Astrocyte of the cerebellum (primary cell): ENCODE measurements at regions not wholly inside any gene's neighbourhood (a gene's known extent, or its start where the extent isn't known, plus 50 kb on each side); places are given as distances from the start of the nearest gene placed in this dataset.

Experiments used
- DNase-seq: peaks from one replicate; pipeline ENCODE4 v3.0.0-alpha.2; 2011; ENCODE audit warnings: low read depth
- H3K4me3 ChIP-seq: 2 replicates; pipeline ENCODE4 v1.5.1; 2011; ENCODE audit warnings: mild to moderate bottlenecking, low read depth, low read length, moderate library complexity
- in situ Hi-C: cut with HindIII; loops from 2 replicates; pipeline ENCODE4 v1.10.0; 2017; ENCODE audit warnings: low sequenced_read_pairs
- TF ChIP-seq, protein P1 (sequence below): IDR thresholded peaks from 2 replicates; pipeline ENCODE4 v1.5.1; 2012; ENCODE audit warnings: low read length, low read depth, moderate library complexity, mild to moderate bottlenecking; ENCODE audit errors: missing control alignments

- no peak overlapping the region for H3K4me3 ChIP-seq
- TF ChIP-seq, protein P1, sequence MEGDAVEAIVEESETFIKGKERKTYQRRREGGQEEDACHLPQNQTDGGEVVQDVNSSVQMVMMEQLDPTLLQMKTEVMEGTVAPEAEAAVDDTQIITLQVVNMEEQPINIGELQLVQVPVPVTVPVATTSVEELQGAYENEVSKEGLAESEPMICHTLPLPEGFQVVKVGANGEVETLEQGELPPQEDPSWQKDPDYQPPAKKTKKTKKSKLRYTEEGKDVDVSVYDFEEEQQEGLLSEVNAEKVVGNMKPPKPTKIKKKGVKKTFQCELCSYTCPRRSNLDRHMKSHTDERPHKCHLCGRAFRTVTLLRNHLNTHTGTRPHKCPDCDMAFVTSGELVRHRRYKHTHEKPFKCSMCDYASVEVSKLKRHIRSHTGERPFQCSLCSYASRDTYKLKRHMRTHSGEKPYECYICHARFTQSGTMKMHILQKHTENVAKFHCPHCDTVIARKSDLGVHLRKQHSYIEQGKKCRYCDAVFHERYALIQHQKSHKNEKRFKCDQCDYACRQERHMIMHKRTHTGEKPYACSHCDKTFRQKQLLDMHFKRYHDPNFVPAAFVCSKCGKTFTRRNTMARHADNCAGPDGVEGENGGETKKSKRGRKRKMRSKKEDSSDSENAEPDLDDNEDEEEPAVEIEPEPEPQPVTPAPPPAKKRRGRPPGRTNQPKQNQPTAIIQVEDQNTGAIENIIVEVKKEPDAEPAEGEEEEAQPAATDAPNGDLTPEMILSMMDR: no peak
- no peak for DNase-seq
- in situ Hi-C loops: no loop called here
Observed at GRCh38 chr10:62466590-62466989, 92.4 kb downstream of the ZNF365 start.

- H3K4me3 ChIP-seq: no peak overlapping the region
- DNase-seq: no peak
- TF ChIP-seq, protein P1: no peak
- in situ Hi-C loops: no loop called here
Observed at GRCh38 chr10:62467527-62467926, 93.4 kb downstream of the ZNF365 start.

- TF ChIP-seq, protein P1: no peak
- in situ Hi-C loops: no loop called here
Observed at GRCh38 chr10:62471711-62472110, 97.5 kb downstream of the ZNF365 start.

DNA sequence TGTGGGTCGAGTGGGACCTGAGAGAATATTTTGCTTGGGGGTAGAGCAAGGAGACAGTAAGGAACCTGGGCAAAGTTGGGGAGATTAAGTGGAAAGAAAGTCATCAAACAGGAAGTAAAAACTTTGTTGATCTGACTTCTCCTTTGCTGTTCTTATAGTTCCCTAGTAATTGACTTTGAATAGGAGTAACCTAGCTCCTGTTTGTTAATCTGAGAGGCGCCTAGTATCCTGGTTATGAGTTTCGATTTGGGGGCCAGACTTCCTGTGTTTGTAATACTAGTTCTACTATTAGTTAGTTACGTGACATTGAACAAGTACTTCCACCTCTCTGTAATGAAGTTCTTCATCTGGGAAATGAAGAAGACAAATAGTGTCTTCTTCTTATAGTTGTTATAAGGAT lies 99.1 kb downstream of the ZNF365 start:
- no peak overlapping the region for H3K4me3 ChIP-seq
- DNase-seq: no peak
- in situ Hi-C loops: no loop called here
- TF ChIP-seq, protein P1: no peak

More at GRCh38 chr10:62471711-62472110, 97.5 kb downstream of the ZNF365 start:
- H3K4me3 ChIP-seq: no peak overlapping the region
- no peak for DNase-seq

DNA sequence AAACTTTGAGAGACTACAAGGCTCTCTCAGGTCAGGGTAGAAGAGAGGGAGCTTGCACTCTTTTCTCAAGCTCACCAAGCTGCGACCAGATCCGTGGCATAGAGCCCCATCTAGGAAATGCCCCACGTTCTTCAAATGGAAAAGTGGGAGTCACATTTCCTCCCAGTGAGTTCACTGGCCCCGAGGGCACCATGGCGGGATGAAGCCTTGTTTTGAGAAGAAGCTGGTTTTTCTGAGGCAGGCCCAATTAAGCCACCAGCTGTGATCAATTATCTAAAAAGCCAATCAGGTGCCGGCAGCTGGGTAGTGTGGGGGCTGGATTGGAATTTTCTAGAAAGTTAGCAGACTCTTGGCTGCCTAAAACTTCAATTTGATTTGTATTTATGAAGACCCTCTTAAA lies 101.4 kb downstream of the ZNF365 start:
- in situ Hi-C loops: no loop called here

GRCh38 chr10:62479523-62479922 lies 105.4 kb downstream of the ZNF365 start:
- in situ Hi-C loops: no loop called here
- TF ChIP-seq, protein P1: no peak
- no peak overlapping the region for H3K4me3 ChIP-seq
- DNase-seq: no peak

More for the DNA sequence above, 101.4 kb downstream of the ZNF365 start:
- DNase-seq: no peak
- TF ChIP-seq, protein P1: no peak
- H3K4me3 ChIP-seq: no peak overlapping the region

DNA sequence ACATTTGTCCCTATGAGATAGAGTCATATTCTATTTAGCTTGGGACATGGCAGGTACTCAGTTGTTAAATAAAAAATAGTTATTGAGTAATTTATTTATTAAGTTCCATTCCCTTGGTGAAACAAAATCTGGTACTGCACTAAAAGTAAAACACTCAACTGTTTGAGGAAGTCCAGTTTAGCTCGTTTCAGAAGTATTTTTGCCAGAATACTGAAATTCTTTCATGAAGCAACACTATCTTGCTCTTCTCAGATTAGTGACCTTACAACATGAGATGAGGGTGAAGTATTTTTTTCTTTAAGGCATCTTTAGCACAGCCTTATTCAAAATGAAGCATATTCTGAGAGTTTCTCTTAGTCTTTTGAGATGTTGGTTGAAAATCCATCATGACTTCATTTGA lies 106.0 kb downstream of the ZNF365 start:
- DNase-seq: no peak
- in situ Hi-C loops: no loop called here
- H3K4me3 ChIP-seq: no peak overlapping the region
- TF ChIP-seq, protein P1: no peak
